ENCODE measurements at regions not wholly inside any gene's neighbourhood (a gene's known extent, or its start where the extent isn't known, plus 50 kb on each side); places are given as distances from the start of the nearest gene placed in this dataset.

GRCh38 chr3:13240928-13241618 lies 167.8 kb upstream of the IQSEC1 start:
- intact Hi-C loops (cut with DNase I) = no loop called here
- no peaks in the 10 kb centered on the region for H3K36me3 ChIP-seq
- peak in 1 of 4 donors; percentile 34 for ATAC-seq
- no peak overlapping the region for H3K27ac ChIP-seq
- TF ChIP-seq POLR2A (IDR thresholded peaks at IDR 0.05) = no peak
- TF ChIP-seq CTCF (IDR thresholded peaks at IDR 0.05) = no peak
- WGBS (ENCODE audit: insufficient coverage, low coverage, low lambda C conversion rate, missing lambda C conversion rate) = 85% methylated on average over 5 of the region's 17 CpGs
- DNase-seq = peak in 1 of 3 donors; percentile 25
- no peak overlapping the region for H3K4me3 ChIP-seq
- no peaks in the 10 kb centered on the region for H3K27me3 ChIP-seq
- no peaks in the 10 kb centered on the region for H3K9me3 ChIP-seq
- H3K4me1 ChIP-seq = no peaks in the 10 kb centered on the region

GRCh38 chr3:13239467-13239760 lies 166.2 kb upstream of the IQSEC1 start:
- Histone ChIP-seq H3K36me3 (no peaks in the 10 kb centered on the region), H3K27ac (no peak overlapping the region), H3K27me3 (no peaks in the 10 kb centered on the region), H3K4me3 (no peak overlapping the region), H3K9me3 (no peaks in the 10 kb centered on the region), H3K4me1 (no peaks in the 10 kb centered on the region)
- TF ChIP-seq CTCF (IDR thresholded peaks at IDR 0.05) (no peak), POLR2A (IDR thresholded peaks at IDR 0.05) (no peak)
- intact Hi-C loops (cut with DNase I) = no loop called here
- WGBS (ENCODE audit: insufficient coverage, low coverage, low lambda C conversion rate, missing lambda C conversion rate) = 100% methylated on average over 1 of the region's 8 CpGs
- ATAC-seq (no peak), DNase-seq (no peak)

- no peak overlapping the region for H3K4me3 ChIP-seq
- ATAC-seq (no peak), DNase-seq (peak in 1 of 3 donors; percentile 37)
- H3K36me3 ChIP-seq = no peaks in the 10 kb centered on the region
- no peaks in the 10 kb centered on the region for H3K27me3 ChIP-seq
- intact Hi-C loops (cut with DNase I) = no loop called here
- H3K27ac ChIP-seq = no peak overlapping the region
- no peaks in the 10 kb centered on the region for H3K9me3 ChIP-seq
- WGBS (ENCODE audit: insufficient coverage, low coverage, low lambda C conversion rate, missing lambda C conversion rate) = 96% methylated on average over 4 of the region's 18 CpGs
- H3K4me1 ChIP-seq = no peaks in the 10 kb centered on the region
- no peak for TF ChIP-seq POLR2A (IDR thresholded peaks at IDR 0.05)
- TF ChIP-seq CTCF (IDR thresholded peaks at IDR 0.05) = no peak
These were observed 165.6 kb upstream of the IQSEC1 start for GRCh38 chr3:13238687-13239466.

GRCh38 chr3:13237776-13238490 lies 164.7 kb upstream of the IQSEC1 start:
- H3K4me1 ChIP-seq = no peaks in the 10 kb centered on the region
- H3K9me3 ChIP-seq = no peaks in the 10 kb centered on the region
- 53% methylated on average over 2 of the region's 18 CpGs for WGBS (ENCODE audit: insufficient coverage, low coverage, low lambda C conversion rate, missing lambda C conversion rate)
- H3K36me3 ChIP-seq = no peaks in the 10 kb centered on the region
- intact Hi-C loops (cut with DNase I) = no loop called here
- no peak for TF ChIP-seq POLR2A (IDR thresholded peaks at IDR 0.05)
- no peak for TF ChIP-seq CTCF (IDR thresholded peaks at IDR 0.05)
- peak in 1 of 3 donors; percentile 34 for DNase-seq
- H3K4me3 ChIP-seq = no peak overlapping the region
- no peak overlapping the region for H3K27ac ChIP-seq
- no peak for ATAC-seq
- H3K27me3 ChIP-seq = no peaks in the 10 kb centered on the region

Data from right lobe of liver (tissue), 6 donors.